Activated naive CD4-positive, alpha-beta T cell treated with anti-CD3 and anti-CD28 coated beads for 36 hours (primary cell): ENCODE measurements at regions not wholly inside any gene's neighbourhood (a gene's known extent, or its start where the extent isn't known, plus 50 kb on each side); places are given as distances from the start of the nearest gene placed in this dataset.

Experiments used
- CTCF ChIA-PET: fragments of 350-600 bp; sonication (Branson Sonifier 250); formaldehyde crosslinking; loops from one replicate; lab custom pipeline; 2021; ENCODE audit warnings: antibody characterized with exemption; lab: Charles Lee
- DNase-seq: peaks from one replicate; pipeline ENCODE4 v3.0.0-alpha.2; 2020
- H3K27ac Mint-ChIP-seq: one replicate; pipeline ENCODE4 v1.8.0; 2021; ENCODE audit warnings: mild to moderate bottlenecking, mixed read lengths
- H3K27me3 Mint-ChIP-seq: one replicate; pipeline ENCODE4 v1.8.0; 2021; ENCODE audit warnings: low read depth, mixed read lengths
- H3K36me3 Mint-ChIP-seq: one replicate; pipeline ENCODE4 v1.8.0; 2021; ENCODE audit warnings: low read depth, mixed read lengths
- H3K4me1 Mint-ChIP-seq: one replicate; pipeline ENCODE4 v1.8.0; 2021; ENCODE audit warnings: low read depth, mixed read lengths
- H3K4me3 Mint-ChIP-seq: one replicate; pipeline ENCODE4 v1.8.0; 2021; ENCODE audit warnings: mild to moderate bottlenecking, moderate library complexity, mixed read lengths
- H3K9me3 Mint-ChIP-seq: one replicate; pipeline ENCODE4 v1.8.0; 2021; ENCODE audit warnings: mixed read lengths
- intact Hi-C: fragments of 100-400 bp; cut with micrococcal nuclease; formaldehyde crosslinking; loops from one replicate; pipeline ENCODE4 v1.15.1; 2023

- Mint-ChIP-seq H3K36me3 (no peaks in the 10 kb centered on the region), H3K4me1 (no peaks in the 10 kb centered on the region), H3K4me3 (no peak overlapping the region), H3K27me3 (no peaks in the 10 kb centered on the region), H3K9me3 (no peaks in the 10 kb centered on the region), H3K27ac (no peak overlapping the region)
- CTCF ChIA-PET, result no interaction called here
- intact Hi-C loops, result no loop called here
- no peak for DNase-seq
Observed at GRCh38 chr5:1748271-1748670, 51.4 kb downstream of the MRPL36 start.

- no peaks in the 10 kb centered on the region for H3K36me3 Mint-ChIP-seq
- H3K4me3 Mint-ChIP-seq, result no peak overlapping the region
- H3K9me3 Mint-ChIP-seq, result no peaks in the 10 kb centered on the region
- no peaks in the 10 kb centered on the region for H3K27me3 Mint-ChIP-seq
- no peak for DNase-seq
- CTCF ChIA-PET, result no interaction called here
- intact Hi-C loops, result no loop called here
- no peak overlapping the region for H3K27ac Mint-ChIP-seq
- no peaks in the 10 kb centered on the region for H3K4me1 Mint-ChIP-seq
Observed at GRCh38 chr5:1747803-1748085, 51.9 kb downstream of the MRPL36 start.

- no peak overlapping the region for H3K4me3 Mint-ChIP-seq
- H3K27ac Mint-ChIP-seq, result no peak overlapping the region
- H3K36me3 Mint-ChIP-seq, result peaks cover 1% of the 10 kb centered on the region
- DNase-seq, result no peak
- H3K9me3 Mint-ChIP-seq, result peaks cover 2% of the 10 kb centered on the region
- H3K4me1 Mint-ChIP-seq, result no peaks in the 10 kb centered on the region
- intact Hi-C loops, result no loop called here
- CTCF ChIA-PET, result no interaction called here
- peaks cover 4% of the 10 kb centered on the region for H3K27me3 Mint-ChIP-seq
Observed at GRCh38 chr5:1747079-1747802, 52.4 kb downstream of the MRPL36 start.

GRCh38 chr5:1746371-1747078 lies 53.1 kb downstream of the MRPL36 start:
- CTCF ChIA-PET, result no interaction called here
- no peak for DNase-seq
- Mint-ChIP-seq H3K36me3 (peaks cover 2% of the 10 kb centered on the region), H3K4me3 (no peak overlapping the region), H3K27ac (no peak overlapping the region), H3K4me1 (no peaks in the 10 kb centered on the region), H3K9me3 (peaks cover 4% of the 10 kb centered on the region), H3K27me3 (peaks cover 7% of the 10 kb centered on the region)
- intact Hi-C loops, result no loop called here

GRCh38 chr5:1745796-1746370 lies 53.8 kb downstream of the MRPL36 start:
- Mint-ChIP-seq H3K27ac (no peak overlapping the region), H3K36me3 (peaks cover 2% of the 10 kb centered on the region), H3K4me3 (no peak overlapping the region), H3K27me3 (peaks cover 7% of the 10 kb centered on the region), H3K4me1 (no peaks in the 10 kb centered on the region), H3K9me3 (peaks cover 4% of the 10 kb centered on the region)
- intact Hi-C loops, result no loop called here
- CTCF ChIA-PET, result no interaction called here
- DNase-seq, result no peak

GRCh38 chr5:1745123-1745795 lies 54.4 kb downstream of the MRPL36 start:
- H3K4me3 Mint-ChIP-seq, result no peak overlapping the region
- H3K27ac Mint-ChIP-seq, result no peak overlapping the region
- no peak for DNase-seq
- peaks cover 2% of the 10 kb centered on the region for H3K36me3 Mint-ChIP-seq
- intact Hi-C loops, result no loop called here
- H3K9me3 Mint-ChIP-seq, result peaks cover 7% of the 10 kb centered on the region
- H3K27me3 Mint-ChIP-seq, result peaks cover 8% of the 10 kb centered on the region
- CTCF ChIA-PET, result no interaction called here
- H3K4me1 Mint-ChIP-seq, result no peaks in the 10 kb centered on the region

- Mint-ChIP-seq H3K4me1 (no peaks in the 10 kb centered on the region), H3K9me3 (peaks cover 7% of the 10 kb centered on the region), H3K36me3 (peaks cover 2% of the 10 kb centered on the region), H3K27me3 (peaks cover 12% of the 10 kb centered on the region), H3K4me3 (no peak overlapping the region), H3K27ac (no peak overlapping the region)
- intact Hi-C loops, result no loop called here
- CTCF ChIA-PET, result no interaction called here
- no peak for DNase-seq
Observed at GRCh38 chr5:1744393-1745122, 55.1 kb downstream of the MRPL36 start.

GRCh38 chr5:1743769-1744085 lies 55.9 kb downstream of the MRPL36 start:
- peaks cover 16% of the 10 kb centered on the region for H3K27me3 Mint-ChIP-seq
- peaks cover 2% of the 10 kb centered on the region for H3K36me3 Mint-ChIP-seq
- no peaks in the 10 kb centered on the region for H3K4me1 Mint-ChIP-seq
- CTCF ChIA-PET, result no interaction called here
- intact Hi-C loops, result no loop called here
- H3K4me3 Mint-ChIP-seq, result no peak overlapping the region
- no peak for DNase-seq
- no peak overlapping the region for H3K27ac Mint-ChIP-seq
- peaks cover 7% of the 10 kb centered on the region for H3K9me3 Mint-ChIP-seq

GRCh38 chr5:1743061-1743768 lies 56.4 kb downstream of the MRPL36 start:
- CTCF ChIA-PET, result interaction anchor here (0.6 kb wide), 1 partner anchor 48 kb away, joined by 3 read pairs; no protein-coding TSS in a partner anchor
- H3K9me3 Mint-ChIP-seq, result peaks cover 7% of the 10 kb centered on the region
- no peak overlapping the region for H3K4me3 Mint-ChIP-seq
- H3K36me3 Mint-ChIP-seq, result peaks cover 2% of the 10 kb centered on the region
- no peak for DNase-seq
- intact Hi-C loops, result no loop called here
- no peak overlapping the region for H3K27ac Mint-ChIP-seq
- H3K4me1 Mint-ChIP-seq, result no peaks in the 10 kb centered on the region
- peaks cover 17% of the 10 kb centered on the region for H3K27me3 Mint-ChIP-seq

- peaks cover 7% of the 10 kb centered on the region for H3K9me3 Mint-ChIP-seq
Observed at GRCh38 chr5:1737790-1738405, 61.7 kb downstream of the MRPL36 start.

More at GRCh38 chr5:1737790-1738405, 61.7 kb downstream of the MRPL36 start:
- no peaks in the 10 kb centered on the region for H3K4me1 Mint-ChIP-seq
- CTCF ChIA-PET, result interaction anchor here (0.7 to 1.4 kb wide), 6 partner anchors 33 to 278 kb away, joined by 3 to 5 read pairs (median 4); partner anchors contain the start of gene NDUFS6
- H3K27me3 Mint-ChIP-seq, result peaks cover 17% of the 10 kb centered on the region
- peaks cover 2% of the 10 kb centered on the region for H3K36me3 Mint-ChIP-seq
- no peak overlapping the region for H3K4me3 Mint-ChIP-seq
- peak; percentile 68 for DNase-seq
- intact Hi-C loops, result loop anchor here (2.0 to 5.0 kb wide), 4 partner anchors 61 to 299 kb away; partner anchors contain the start of gene MRPL36
- no peak overlapping the region for H3K27ac Mint-ChIP-seq
